Cardiac muscle cell (in vitro differentiated cells and primary cell): ENCODE measurements at regions not wholly inside any gene's neighbourhood (a gene's known extent, or its start where the extent isn't known, plus 50 kb on each side); places are given as distances from the start of the nearest gene placed in this dataset.

Source experiments
- DNase-seq, 2 donors: peaks; one replicate each; pipeline versions ENCODE4 v3.0.0 to v3.0.0-alpha.2; 2010 to 2017; ENCODE audit warnings: low read depth in 1 of 2, low spot score in 1 of 2
- H3K27ac ChIP-seq: fragments of 200-600 bp; sonication (generic); 2 replicates; pipeline ENCODE4 v1.5.1; 2016
- H3K27me3 ChIP-seq: fragments of 200-600 bp; sonication (generic); 2 replicates; pipeline ENCODE4 v1.6.0; 2016; ENCODE audit warnings: control low read depth
- H3K36me3 ChIP-seq: fragments of 200-600 bp; sonication (generic); 2 replicates; pipeline ENCODE4 v1.5.1; 2016; ENCODE audit warnings: control low read depth
- H3K4me1 ChIP-seq: fragments of 200-600 bp; sonication (generic); 2 replicates; pipeline ENCODE4 v1.8.1; 2017; ENCODE audit warnings: low read depth, mild to moderate bottlenecking, mixed run types
- H3K4me3 ChIP-seq: fragments of 200-600 bp; sonication (generic); 2 replicates; pipeline ENCODE4 v1.5.1; 2016; ENCODE audit warnings: mild to moderate bottlenecking
- H3K9me3 ChIP-seq: fragments of 200-600 bp; sonication (generic); 2 replicates; pipeline ENCODE4 v1.5.1; 2017; ENCODE audit warnings: low read depth, mild to moderate bottlenecking, control low read depth
- TF ChIP-seq, protein P1 (sequence below): IDR thresholded peaks from 2 replicates; pipeline ENCODE4 v1.5.1; 2012; ENCODE audit warnings: low read depth, mild to moderate bottlenecking, low read length

GRCh38 chr6:133100865-133101264, 140.3 kb upstream of the EYA4 start:
- no peak for DNase-seq
- TF ChIP-seq, protein P1, sequence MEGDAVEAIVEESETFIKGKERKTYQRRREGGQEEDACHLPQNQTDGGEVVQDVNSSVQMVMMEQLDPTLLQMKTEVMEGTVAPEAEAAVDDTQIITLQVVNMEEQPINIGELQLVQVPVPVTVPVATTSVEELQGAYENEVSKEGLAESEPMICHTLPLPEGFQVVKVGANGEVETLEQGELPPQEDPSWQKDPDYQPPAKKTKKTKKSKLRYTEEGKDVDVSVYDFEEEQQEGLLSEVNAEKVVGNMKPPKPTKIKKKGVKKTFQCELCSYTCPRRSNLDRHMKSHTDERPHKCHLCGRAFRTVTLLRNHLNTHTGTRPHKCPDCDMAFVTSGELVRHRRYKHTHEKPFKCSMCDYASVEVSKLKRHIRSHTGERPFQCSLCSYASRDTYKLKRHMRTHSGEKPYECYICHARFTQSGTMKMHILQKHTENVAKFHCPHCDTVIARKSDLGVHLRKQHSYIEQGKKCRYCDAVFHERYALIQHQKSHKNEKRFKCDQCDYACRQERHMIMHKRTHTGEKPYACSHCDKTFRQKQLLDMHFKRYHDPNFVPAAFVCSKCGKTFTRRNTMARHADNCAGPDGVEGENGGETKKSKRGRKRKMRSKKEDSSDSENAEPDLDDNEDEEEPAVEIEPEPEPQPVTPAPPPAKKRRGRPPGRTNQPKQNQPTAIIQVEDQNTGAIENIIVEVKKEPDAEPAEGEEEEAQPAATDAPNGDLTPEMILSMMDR, result no peak
- Histone ChIP-seq H3K27ac (no peak overlapping the region), H3K9me3 (no peaks in the 10 kb centered on the region), H3K4me1 (no peaks in the 10 kb centered on the region), H3K27me3 (peaks cover 21% of the 10 kb centered on the region), H3K4me3 (no peak overlapping the region), H3K36me3 (no peaks in the 10 kb centered on the region)

GRCh38 chr6:133101790-133102189, 139.4 kb upstream of the EYA4 start:
- Histone ChIP-seq H3K9me3 (no peaks in the 10 kb centered on the region), H3K4me3 (no peak overlapping the region), H3K27me3 (peaks cover 24% of the 10 kb centered on the region), H3K27ac (no peak overlapping the region), H3K36me3 (no peaks in the 10 kb centered on the region), H3K4me1 (no peaks in the 10 kb centered on the region)
- TF ChIP-seq, protein P1, result no peak
- DNase-seq, result no peak

GRCh38 chr6:133106934-133107333, 134.2 kb upstream of the EYA4 start:
- Histone ChIP-seq H3K27me3 (peaks cover 22% of the 10 kb centered on the region), H3K36me3 (no peaks in the 10 kb centered on the region), H3K9me3 (no peaks in the 10 kb centered on the region), H3K4me1 (no peaks in the 10 kb centered on the region), H3K27ac (no peak overlapping the region), H3K4me3 (no peak overlapping the region)
- DNase-seq, result no peak
- TF ChIP-seq, protein P1, result no peak

- Histone ChIP-seq H3K27ac (no peak overlapping the region), H3K27me3 (peaks cover 21% of the 10 kb centered on the region), H3K36me3 (no peaks in the 10 kb centered on the region), H3K4me3 (no peak overlapping the region), H3K9me3 (no peaks in the 10 kb centered on the region), H3K4me1 (no peaks in the 10 kb centered on the region)
- TF ChIP-seq, protein P1, result no peak
- peak in 1 of 2 donors; percentile 12 for DNase-seq
Observed at GRCh38 chr6:133108419-133108818, 132.7 kb upstream of the EYA4 start.

DNA sequence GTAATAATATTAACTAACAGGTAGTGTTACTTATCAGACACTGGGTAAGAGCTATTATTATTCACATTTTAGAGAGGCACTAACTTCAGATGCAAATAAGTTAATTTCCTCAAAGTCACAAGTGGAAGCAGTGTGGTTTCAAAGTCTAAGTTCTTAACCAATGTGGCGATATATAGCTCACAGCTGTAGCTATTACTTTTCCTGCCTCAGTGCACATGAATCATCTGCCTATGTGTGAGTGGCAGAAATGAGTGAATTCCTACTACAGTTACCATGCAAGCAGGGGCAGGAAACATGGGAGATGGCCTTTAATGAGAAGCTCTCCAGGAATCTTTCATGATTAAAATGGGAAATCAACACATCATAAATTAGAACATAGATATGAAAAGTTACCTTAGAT, 126.2 kb upstream of the EYA4 start:
- no peak for DNase-seq
- no peaks in the 10 kb centered on the region for H3K9me3 ChIP-seq
- no peak overlapping the region for H3K4me3 ChIP-seq
- no peaks in the 10 kb centered on the region for H3K4me1 ChIP-seq
- peaks cover 5% of the 10 kb centered on the region for H3K27me3 ChIP-seq
- no peak overlapping the region for H3K27ac ChIP-seq
- TF ChIP-seq, protein P1, result no peak
- H3K36me3 ChIP-seq, result no peaks in the 10 kb centered on the region

- peaks cover under 1% of the 10 kb centered on the region for H3K27me3 ChIP-seq
- no peak for DNase-seq
- H3K27ac ChIP-seq, result no peak overlapping the region
- no peaks in the 10 kb centered on the region for H3K36me3 ChIP-seq
- TF ChIP-seq, protein P1, result no peak
- H3K9me3 ChIP-seq, result no peaks in the 10 kb centered on the region
- no peaks in the 10 kb centered on the region for H3K4me1 ChIP-seq
- no peak overlapping the region for H3K4me3 ChIP-seq
Observed at GRCh38 chr6:133115946-133116345, 125.2 kb upstream of the EYA4 start.
